BE2C (cell line): ENCODE measurements at regions not wholly inside any gene's neighbourhood (a gene's known extent, or its start where the extent isn't known, plus 50 kb on each side); places are given as distances from the start of the nearest gene placed in this dataset.
A peak's percentile ranks its signal among the peaks of the same experiment; 100 is the strongest.
"Not testable (repeated sequence)": the region's sequence is repeated elsewhere in the genome, so short reads cannot be mapped to it uniquely, and the experiment has no call there.

Experiments
- DNase-seq: peaks from one replicate; pipeline ENCODE4 v3.0.0-alpha.2; 2020
- H3K27me3 ChIP-seq: fragments of 250-450 bp; sonication (Bioruptor Pico); 2 replicates; pipeline ENCODE4 v1.5.1; 2020; ENCODE audit warnings: mild to moderate bottlenecking
- H3K36me3 ChIP-seq: fragments of 250-450 bp; sonication (Bioruptor Pico); 2 replicates; pipeline ENCODE4 v1.5.1; 2020; ENCODE audit warnings: mild to moderate bottlenecking
- H3K4me1 ChIP-seq: fragments of 250-450 bp; sonication (Bioruptor Pico); 2 replicates; pipeline ENCODE4 v1.5.1; 2020
- H3K4me3 ChIP-seq: 2 replicates; pipeline ENCODE4 v1.5.1; 2011; ENCODE audit warnings: low read depth, low read length
- H3K9me3 ChIP-seq: fragments of 250-450 bp; sonication (Bioruptor Pico); 2 replicates; pipeline ENCODE4 v1.5.1; 2020
- TF ChIP-seq, protein P1 (sequence below): IDR thresholded peaks from 2 replicates; pipeline ENCODE4 v1.5.1; 2012; ENCODE audit warnings: mild to moderate bottlenecking, low read depth, low read length

DNA sequence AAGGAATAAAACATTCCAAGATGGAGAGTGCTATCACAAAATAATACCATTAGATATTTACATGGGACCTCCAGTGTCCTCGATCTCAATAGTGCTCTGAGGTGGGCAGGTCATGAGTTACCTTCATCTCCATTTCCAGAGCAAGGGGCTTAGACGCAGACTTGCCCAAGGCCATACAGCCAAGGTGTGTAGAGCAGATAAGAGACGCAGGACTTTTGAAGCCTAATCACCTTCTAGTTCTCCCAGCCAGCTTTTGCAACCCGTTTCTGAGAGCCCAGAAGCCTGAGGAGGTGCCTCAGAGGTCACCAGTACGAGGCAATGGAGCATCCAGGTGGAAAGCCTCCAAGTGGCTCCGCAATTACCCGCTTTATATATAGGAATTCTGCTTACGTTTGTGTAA lies 294.7 kb downstream of the LNPK start:
- DNase-seq = no peak

DNA sequence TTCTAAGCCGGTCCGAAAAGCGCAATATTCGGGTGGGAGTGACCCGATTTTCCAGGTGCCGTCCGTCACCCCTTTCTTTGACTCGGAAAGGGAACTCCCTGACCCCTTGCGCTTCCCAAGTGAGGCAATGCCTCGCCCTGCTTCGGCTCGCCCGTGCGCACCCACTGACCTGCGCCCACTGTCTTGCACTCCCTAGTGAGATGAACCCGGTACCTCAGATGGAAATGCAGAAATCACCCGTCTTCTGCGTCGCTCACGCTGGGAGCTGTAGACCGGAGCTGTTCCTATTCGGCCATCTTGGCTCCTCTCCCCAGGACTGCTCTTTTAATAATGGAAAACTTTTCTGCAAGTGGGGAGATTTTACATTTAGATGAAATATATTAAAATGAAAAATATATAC lies 297.5 kb downstream of the LNPK start:
- not testable (repeated sequence) for H3K4me1 ChIP-seq, DNase-seq, H3K4me3 ChIP-seq, H3K9me3 ChIP-seq, H3K36me3 ChIP-seq, H3K27me3 ChIP-seq

More for the DNA sequence above, 294.7 kb downstream of the LNPK start:
- Histone ChIP-seq H3K9me3 (no peaks in the 10 kb centered on the region), H3K36me3 (no peaks in the 10 kb centered on the region), H3K27me3 (no peaks in the 10 kb centered on the region), H3K4me3 (no peak overlapping the region), H3K4me1 (no peaks in the 10 kb centered on the region)
- TF ChIP-seq, protein P1, sequence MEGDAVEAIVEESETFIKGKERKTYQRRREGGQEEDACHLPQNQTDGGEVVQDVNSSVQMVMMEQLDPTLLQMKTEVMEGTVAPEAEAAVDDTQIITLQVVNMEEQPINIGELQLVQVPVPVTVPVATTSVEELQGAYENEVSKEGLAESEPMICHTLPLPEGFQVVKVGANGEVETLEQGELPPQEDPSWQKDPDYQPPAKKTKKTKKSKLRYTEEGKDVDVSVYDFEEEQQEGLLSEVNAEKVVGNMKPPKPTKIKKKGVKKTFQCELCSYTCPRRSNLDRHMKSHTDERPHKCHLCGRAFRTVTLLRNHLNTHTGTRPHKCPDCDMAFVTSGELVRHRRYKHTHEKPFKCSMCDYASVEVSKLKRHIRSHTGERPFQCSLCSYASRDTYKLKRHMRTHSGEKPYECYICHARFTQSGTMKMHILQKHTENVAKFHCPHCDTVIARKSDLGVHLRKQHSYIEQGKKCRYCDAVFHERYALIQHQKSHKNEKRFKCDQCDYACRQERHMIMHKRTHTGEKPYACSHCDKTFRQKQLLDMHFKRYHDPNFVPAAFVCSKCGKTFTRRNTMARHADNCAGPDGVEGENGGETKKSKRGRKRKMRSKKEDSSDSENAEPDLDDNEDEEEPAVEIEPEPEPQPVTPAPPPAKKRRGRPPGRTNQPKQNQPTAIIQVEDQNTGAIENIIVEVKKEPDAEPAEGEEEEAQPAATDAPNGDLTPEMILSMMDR = no peak

DNA sequence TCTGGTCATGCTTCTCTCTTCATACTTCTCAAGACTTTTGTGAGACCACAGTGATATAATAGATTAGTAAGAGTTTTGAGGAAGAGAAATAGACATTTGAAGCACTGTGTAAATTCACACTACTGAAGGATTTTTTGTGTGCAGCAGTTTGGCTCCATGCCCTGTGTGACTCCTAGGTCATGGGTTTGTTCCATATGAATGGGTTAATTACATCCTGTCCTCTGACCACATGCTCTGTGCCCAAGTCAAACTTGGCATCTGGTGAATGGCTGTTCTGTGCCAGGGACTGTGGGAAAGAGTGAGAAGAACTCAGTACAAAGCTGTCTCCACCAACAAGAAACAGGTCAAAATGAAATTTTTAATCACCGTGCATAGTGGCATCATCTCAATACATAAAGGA lies 304.0 kb downstream of the LNPK start:
- Histone ChIP-seq H3K27me3 (no peaks in the 10 kb centered on the region), H3K4me1 (no peaks in the 10 kb centered on the region), H3K9me3 (no peaks in the 10 kb centered on the region), H3K4me3 (no peak overlapping the region), H3K36me3 (no peaks in the 10 kb centered on the region)
- TF ChIP-seq, protein P1 = no peak
- DNase-seq = no peak

DNA sequence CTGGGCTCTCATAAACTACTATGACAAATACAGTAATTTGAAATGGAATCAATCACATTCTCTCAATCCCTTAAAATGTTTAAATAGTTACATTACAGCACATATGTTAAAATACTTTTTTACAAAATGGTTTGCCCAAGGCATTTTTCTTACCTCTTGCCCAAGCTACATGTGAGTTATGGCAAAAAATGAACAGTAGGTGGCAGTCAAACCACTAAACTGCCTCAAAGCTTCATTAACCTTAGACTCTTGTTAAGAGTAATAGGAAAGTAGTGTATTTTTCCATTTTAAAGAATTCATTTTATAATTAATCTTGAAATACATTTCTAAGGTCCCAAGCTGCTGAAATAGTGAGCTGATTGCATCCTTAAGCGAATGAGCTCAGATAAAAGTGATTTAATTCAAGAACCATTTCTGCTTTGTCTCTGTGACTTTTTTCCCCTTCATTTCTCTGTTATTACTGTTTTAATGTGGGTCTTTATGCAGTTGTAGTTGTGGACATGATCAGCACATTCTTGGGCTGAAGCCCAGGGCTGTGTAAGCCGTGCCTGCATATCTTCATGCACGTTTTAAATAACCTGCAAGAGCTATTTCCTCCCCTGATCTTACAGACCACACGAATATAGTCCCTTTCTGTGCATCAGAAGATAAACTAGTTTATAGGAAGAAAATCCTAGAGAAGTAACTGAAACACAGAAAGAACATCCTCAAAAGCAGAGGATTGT lies 311.8 kb downstream of the LNPK start:
- TF ChIP-seq, protein P1 = peak; percentile 65

DNA sequence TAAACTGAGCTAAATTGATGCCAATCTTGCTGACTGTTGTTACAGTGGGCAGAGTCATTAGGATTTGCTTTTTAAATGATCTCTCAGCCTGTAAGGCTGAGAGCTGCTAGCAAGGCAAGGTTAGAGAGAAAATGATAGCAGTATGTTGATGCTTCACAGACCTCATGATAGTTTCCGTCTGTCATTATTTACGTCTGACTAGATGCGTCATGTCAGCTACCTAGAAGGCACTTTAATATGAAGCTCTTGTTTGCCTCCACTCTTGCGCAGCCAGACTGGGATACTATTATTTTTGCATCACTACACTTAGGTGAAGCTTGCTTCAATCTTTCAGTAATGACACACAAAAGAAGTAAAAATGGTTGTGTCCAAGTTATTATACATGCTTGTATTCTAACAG lies 313.8 kb downstream of the LNPK start:
- no peak for DNase-seq
- H3K4me3 ChIP-seq = no peak overlapping the region
- TF ChIP-seq, protein P1 = no peak
- H3K9me3 ChIP-seq = no peaks in the 10 kb centered on the region
- H3K4me1 ChIP-seq = no peaks in the 10 kb centered on the region
- no peaks in the 10 kb centered on the region for H3K36me3 ChIP-seq
- no peaks in the 10 kb centered on the region for H3K27me3 ChIP-seq

More for the DNA sequence above, 311.8 kb downstream of the LNPK start:
- peak; percentile 25 for DNase-seq
- Histone ChIP-seq H3K36me3 (no peaks in the 10 kb centered on the region), H3K4me3 (no peak overlapping the region), H3K9me3 (no peaks in the 10 kb centered on the region), H3K4me1 (no peaks in the 10 kb centered on the region), H3K27me3 (no peaks in the 10 kb centered on the region)

DNA sequence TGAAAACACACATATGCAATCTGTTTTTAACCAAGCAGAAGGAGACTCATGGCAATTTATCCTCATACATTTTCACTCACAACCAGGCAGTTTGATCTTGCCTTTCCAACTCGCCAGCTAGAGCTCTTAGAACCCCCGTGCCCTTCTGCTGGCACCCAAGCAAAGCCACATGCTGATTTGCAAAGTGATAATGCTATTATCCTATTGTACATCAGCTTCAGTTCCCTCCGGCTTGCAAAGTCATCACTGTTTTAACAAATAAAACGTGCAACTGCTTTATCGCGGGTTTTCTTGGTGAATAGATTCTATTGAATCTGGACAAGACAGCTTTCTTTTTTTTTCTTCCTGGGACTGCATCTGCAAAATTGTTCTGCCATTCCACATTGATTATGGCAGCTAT lies 314.6 kb downstream of the LNPK start:
- TF ChIP-seq, protein P1 = no peak
- DNase-seq = no peak
- Histone ChIP-seq H3K4me1 (no peaks in the 10 kb centered on the region), H3K36me3 (no peaks in the 10 kb centered on the region), H3K9me3 (no peaks in the 10 kb centered on the region), H3K27me3 (no peaks in the 10 kb centered on the region), H3K4me3 (no peak overlapping the region)
